ENCODE measurements at regions not wholly inside any gene's neighbourhood (a gene's known extent, or its start where the extent isn't known, plus 50 kb on each side); places are given as distances from the start of the nearest gene placed in this dataset.

- TF ChIP-seq CTCF (IDR thresholded peaks at IDR 0.05; ENCODE audit: control extremely low read depth in 1 of 3, insufficient read depth in 1 of 3, low read depth in 1 of 3, low read length in 3 of 3): no peak
- TF ChIP-seq ZNF274 (IDR thresholded peaks at IDR 0.05; ENCODE audit: borderline replicate concordance, extremely low read depth, low read length): no peak
- TF ChIP-seq POLR2A (IDR thresholded peaks at IDR 0.05; ENCODE audit: control extremely low read depth in 1 of 2, low read depth in 2 of 2, low read length in 2 of 2): no peak
- TF ChIP-seq CTBP2 (IDR thresholded peaks at IDR 0.05; ENCODE audit: borderline replicate concordance, insufficient read depth, insufficient read length, low read length): no peak
- TF ChIP-seq RAD21 (IDR thresholded peaks at IDR 0.05 in 1 of 2, conservative IDR thresholded peaks at IDR 0.05 in 1 of 2; ENCODE audit: low read depth in 2 of 2, low read length in 2 of 2): no peak
- TF ChIP-seq BACH1 (IDR thresholded peaks at IDR 0.05; ENCODE audit: low read length): no peak
- no peak for TF ChIP-seq POLR2AphosphoS5 (IDR thresholded peaks at IDR 0.05; ENCODE audit: low read depth, low read length)
- TF ChIP-seq BCL11A (IDR thresholded peaks at IDR 0.05; ENCODE audit: low read depth in 2 of 2, low read length in 2 of 2): no peak
- no peak for TF ChIP-seq JUND (IDR thresholded peaks at IDR 0.05; ENCODE audit: low read length)
- no peak for TF ChIP-seq SIN3A (conservative IDR thresholded peaks at IDR 0.05 in 1 of 2, IDR thresholded peaks at IDR 0.05 in 1 of 2; ENCODE audit: low read depth in 1 of 2, low read length in 2 of 2)
- no peak for TF ChIP-seq TEAD4 (IDR thresholded peaks at IDR 0.05; ENCODE audit: low read depth, low read length)
- no peak for TF ChIP-seq CEBPB (IDR thresholded peaks at IDR 0.05; ENCODE audit: low read depth, low read length)
Measured at GRCh38 chr1:95660736-95661135, 426.7 kb downstream of the RWDD3 start.

Data from H1 (cell line).